NCI-H82 (cell line): ENCODE measurements at regions not wholly inside any gene's neighbourhood (a gene's known extent, or its start where the extent isn't known, plus 50 kb on each side); places are given as distances from the start of the nearest gene placed in this dataset.
"Not testable (repeated sequence)": the region's sequence is repeated elsewhere in the genome, so short reads cannot be mapped to it uniquely, and the experiment has no call there.

Source experiments
- DNase-seq: peaks from one replicate; lab custom pipeline; 2025; lab: John Stamatoyannopoulos, UW

DNA sequence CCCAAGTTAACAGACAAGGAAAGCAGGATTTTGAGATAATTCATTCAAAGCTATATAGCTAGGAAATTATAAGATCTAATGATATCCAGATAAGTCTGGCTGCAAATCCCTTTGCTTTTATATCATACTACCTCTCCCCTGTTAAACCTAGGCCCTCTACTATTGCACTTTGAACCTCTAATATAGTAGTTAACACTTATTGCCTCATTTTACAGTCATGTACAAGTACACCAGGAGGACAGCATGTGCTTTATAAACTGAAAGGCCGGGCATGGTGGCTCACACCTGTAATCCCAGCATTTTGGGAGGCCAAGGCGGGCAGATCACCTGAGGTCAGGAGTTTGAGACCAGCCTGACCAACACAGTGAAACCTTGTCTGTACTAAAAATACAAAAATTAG is 234.4 kb upstream of the EDNRA start:
- not testable (repeated sequence) for DNase-seq

DNA sequence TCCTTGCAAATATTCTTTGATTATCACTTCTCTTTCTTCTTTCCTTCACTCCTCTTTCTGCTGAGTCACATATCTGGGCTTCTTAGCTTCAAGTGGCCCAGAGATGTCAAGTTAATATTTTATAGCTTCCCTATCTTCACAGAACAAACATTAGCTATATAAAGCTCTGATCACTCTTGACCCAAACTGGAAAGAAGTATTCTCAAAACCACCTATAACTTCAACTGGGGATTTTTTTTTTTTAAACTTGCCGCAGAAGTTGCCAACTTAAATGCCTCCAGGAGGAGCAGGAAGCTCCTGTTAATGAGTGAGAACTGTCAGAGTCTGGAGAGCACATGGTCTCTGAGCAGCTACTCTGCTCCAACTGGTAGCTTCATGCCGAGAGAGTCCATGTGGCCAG is 233.3 kb upstream of the EDNRA start:
- DNase-seq: no peak

DNA sequence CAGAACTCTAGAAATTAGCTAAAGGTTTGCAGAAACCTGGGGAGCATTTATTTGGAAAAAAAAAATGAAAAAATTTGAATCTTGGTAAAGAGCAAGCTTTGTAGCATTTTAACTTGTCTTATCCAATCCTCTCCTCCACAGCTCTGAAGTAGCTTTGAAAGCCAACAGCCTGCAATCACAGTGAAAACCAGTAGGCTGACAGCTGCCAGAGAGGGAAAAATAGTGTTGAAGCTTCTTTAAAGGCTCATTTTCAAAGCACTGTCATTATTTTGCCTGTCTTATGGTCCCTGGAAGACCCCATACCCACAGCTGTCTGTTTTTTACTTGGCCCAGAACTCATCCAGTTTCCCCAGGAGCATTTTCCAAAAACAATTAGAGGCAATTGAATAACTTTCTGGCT is 230.8 kb upstream of the EDNRA start:
- no peak for DNase-seq

DNA sequence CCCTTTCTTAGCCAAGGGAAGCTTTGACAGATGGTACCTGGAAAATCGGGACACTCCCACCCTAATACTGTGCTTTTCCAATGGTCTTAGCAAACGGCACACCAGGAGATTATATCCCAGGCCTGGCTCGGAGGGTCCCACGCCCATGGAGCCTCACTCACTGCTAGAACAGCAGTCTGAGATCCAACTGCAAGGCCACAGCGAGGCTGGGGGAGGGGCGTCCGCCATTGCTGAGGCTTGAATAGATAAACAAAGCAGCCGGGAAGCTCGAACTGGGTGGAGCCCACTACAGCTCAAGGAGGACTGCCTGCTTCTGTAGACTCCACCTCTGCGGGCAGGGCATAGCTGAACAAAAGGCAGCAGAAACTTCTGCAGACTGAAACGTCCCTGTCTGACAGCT is 225.6 kb upstream of the EDNRA start:
- not testable (repeated sequence) for DNase-seq

DNA sequence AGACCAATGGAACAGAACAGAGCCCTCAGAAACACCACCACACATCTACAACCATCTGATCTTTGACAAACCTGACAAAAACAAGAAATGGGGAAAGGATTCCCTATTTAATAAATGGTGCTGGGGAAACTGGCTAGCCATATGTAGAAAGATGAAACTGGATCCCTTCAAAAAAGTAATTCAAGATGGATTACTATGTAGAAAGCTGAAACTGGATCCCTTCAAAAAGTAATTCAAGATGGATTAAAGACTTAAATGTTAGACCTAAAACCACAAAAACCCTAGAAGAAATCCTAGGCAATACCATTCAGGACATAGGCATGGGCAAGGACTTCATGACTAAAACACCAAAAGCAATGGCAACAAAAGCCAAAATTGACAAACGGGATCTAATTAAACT is 221.6 kb upstream of the EDNRA start:
- not testable (repeated sequence) for DNase-seq

DNA sequence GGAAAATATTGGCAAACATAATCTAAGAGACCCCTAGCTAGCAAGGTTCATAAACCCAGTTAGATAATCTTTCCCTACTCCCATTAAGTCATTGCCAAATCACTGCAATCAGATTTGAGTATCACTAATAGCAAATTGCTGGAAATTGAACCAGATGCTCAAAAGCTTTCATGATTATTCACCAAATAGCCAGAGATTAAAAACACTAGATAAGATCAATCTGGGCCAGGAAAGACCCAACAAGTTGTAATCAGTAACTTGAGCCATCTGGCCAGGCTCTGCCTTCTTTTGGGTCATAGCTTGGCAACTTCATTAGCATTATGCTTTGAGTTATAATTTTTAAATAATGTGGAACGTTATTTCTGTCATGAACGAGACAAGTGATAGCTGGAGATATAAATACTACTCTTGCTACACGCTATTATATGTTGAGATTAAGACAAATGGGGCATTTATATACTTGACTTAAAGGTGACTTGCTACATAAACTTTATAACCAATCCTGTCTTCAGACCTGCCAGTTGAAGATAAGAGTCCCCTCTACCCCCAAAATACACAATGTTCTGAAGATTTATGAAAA is 196.6 kb upstream of the EDNRA start:
- no peak for DNase-seq

DNA sequence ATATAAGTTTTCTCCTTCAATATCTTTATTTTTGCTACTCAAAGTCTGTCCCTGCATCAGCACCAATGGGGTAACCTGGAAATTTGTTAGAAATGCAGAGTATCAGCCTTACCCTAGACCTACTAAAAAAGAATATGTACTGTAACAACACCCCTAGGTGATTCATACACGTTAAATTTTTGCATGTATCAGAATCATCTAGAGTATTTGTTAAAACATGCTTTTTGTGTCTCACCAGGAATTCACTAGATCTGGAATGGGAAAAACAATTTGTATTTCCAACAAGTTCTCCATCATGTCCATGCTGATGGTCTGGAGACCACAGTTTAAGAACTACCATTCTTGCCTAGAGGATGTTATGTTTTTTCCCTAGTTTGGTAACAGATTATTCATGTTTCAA is 196.0 kb upstream of the EDNRA start:
- no peak for DNase-seq

DNA sequence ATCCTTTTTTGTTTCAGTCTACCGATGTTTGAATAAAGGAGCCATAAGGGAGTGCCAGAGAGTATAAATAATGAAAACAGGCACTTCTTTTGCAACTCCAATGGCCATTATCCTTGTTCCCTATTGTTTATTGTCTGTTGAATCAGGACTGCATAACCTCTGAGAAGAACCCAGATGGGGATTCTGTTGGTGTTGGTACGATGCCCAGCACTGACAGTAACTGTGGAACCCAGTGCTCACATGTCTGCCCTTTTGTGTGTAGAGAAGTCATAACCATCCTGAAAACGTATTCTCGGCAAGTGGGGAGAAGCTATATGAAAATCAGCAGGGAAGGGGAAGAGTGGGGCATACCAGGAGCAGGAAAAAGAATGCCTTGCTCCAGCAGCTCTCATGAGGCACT is 195.1 kb upstream of the EDNRA start:
- no peak for DNase-seq

DNA sequence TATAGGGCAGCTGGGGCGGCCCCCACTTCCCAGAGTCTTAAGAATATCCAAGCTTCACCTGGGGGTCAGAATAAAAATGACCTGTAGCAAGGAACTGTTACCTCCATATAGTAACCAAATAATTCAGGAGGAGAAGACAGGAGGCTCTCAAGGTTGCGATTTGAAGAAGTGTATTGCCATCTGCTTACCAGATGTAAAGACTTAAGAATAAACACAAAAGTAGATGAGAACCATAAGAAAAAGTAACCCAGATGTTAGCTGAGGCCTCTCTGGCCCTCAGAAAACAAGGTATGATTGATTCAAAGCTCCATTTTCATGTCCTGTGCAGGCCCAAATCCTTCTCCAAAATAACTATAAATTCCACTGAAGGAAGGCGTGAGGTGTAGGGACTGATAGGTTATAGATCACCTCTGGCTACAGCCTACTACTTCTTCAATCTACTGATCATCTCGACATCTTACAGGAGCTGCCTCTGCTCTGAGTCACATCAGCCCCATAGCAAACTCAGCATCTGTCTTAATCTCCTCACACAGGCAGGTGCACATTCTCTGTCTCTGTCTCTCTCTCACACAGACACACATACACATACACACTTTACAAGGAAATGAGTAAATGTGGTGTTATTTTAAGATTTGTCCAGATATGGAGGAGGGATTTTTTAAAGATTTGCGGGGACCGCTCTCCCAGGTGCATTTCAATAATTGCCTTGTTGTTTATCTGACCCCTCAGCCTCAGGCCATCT is 193.9 kb upstream of the EDNRA start:
- DNase-seq: no peak

DNA sequence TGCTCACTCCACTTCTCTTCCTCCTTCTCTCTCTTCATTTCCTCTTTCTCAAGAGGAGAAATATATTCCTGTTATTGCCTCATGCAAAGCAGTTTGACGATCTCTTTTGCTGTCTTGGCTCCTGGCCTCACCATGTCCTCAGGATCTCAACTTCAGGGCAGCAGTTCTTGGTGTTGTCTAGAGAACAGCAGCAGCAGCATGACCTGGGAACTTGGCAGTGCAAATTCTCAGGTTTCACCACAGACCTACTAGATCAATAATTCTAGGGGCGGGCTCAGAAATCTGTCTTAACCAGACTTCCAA is 193.4 kb upstream of the EDNRA start:
- no peak for DNase-seq

DNA sequence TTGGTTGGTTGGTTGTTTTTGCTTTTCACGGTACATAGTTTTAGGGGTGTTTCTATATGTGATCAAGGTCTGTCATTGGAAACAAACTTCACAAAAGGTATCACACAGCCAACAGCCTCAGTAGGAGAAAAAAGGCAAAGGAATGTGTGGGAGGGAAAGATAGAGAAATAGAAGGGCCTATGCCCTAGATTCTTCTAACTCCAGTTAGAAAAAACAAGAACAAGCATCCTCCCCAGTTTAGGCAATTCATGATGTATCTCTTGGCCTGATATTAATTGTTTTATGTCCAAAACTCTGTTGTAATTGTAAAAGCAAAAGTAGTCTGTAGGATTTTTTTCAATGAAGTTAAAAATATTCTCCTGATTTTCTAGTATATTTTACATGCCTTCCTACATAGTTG is 192.4 kb upstream of the EDNRA start:
- DNase-seq: no peak

DNA sequence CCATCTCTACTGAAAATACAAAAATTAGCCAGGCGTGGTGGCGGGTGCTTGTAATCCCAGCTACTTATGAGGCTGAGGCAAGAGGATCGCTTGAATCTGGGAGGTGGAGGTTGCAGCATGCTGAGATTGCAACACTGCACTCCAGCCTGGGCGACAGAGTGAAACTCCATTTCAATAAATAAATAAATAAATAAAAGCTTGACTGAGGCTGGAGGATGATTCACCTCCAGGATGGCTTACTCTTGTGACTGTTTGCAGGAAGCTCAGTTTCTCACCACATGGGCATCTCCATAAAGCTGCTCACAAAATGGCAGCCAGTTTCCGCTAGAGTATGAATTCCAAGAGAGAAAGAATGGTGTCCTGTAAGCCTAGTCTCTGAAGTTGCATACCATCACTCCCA is 191.7 kb upstream of the EDNRA start:
- DNase-seq: no peak

DNA sequence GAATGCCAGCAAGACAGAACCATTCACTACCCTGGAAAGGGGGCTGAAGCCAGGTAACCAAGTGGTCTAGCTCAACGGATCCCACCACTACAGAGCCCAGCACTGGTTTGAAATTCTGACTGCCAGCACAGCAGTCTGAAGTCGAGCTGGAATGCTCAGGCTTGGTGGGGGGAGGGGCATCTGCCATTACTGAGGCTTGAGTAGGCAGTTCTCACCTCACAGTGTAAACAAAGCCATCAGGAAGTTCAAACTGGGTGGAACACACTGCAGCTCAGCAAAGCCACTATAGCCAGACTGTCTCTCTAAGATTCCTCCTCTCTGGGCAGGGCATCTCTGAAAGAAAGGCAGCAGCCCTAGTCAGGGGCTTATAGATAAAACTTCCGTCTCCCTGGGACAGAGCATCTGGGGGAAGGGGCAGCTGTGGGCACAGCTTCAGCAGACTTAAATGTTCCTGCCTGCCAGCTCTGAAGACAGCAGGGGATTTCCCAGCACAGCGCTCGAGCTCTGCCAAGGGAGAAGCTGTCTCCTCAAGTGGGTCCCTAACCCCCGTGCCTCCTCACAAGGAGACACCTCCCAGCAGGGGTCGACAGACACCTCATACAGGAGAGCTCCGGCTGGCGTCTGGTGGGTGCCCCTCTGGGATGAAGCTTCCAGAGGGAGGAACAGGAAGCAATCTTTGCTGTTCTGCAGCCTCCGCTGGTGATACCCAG is 188.1 kb upstream of the EDNRA start:
- not testable (repeated sequence) for DNase-seq

DNA sequence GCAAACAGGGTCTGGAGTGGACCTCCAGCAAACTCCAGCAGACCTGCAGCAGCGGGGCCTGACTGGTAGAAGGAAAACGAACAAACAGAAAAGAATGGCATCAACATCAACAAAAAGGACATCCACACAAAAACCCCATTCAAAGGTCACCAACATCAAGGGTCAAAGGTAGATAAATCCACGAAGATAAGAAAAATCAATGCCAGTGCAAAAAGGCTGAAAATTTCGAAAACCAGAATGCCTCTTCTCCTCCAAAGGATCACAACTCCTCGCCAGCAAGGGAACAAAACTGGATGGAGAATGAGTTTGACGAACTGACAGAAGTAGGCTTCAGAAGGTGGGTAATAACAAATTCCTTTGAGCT is 187.6 kb upstream of the EDNRA start:
- DNase-seq: not testable (repeated sequence)

DNA sequence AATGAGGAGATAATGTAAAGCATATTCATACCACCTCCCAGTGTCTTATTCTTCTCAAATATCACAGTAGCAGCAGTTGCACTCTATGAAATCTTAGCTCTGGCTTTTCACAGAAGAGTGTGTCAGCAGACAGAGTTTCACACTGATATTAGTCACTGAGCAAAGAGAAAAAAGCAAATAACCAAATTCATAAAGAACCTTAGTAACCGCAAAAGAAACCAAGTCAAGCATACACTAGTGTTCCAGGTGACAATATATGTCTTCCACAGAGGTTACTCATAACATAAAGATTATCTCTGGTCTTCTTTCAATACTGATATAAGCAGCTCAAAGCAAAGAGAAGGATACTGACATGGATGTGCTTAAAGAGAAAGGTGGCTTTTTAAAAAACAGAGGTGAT is 181.7 kb upstream of the EDNRA start:
- no peak for DNase-seq

DNA sequence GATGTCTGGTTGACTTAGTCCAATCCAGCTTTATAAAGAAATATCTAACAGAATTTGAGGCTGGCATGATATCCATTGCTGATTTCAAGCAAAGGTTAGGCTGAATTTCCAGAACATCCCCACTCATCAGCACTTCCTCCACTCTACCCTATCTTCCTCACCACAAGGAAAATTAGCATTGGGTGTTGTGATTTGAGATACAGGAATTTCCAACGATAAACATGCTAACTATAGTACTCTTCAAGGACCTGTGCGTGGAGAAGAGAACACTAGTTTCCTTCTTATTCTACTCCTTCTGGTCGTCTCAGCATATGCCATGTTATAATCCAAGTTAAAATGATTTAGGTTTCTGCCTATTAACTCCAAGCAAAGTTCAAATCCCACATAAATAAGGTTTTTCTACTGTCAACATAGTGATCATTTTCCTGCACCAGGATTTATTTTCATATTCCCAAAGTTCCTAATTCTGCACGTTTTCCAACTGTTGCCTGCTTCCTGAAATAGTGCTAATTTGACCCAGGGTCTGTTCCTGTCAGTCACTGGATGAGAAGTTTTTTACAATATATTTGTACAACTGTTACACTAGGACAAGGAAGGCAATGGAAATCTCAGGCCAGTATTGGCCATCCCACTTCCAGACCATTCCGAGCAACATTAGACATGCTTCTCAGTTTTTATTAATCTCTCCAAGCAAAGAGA is 177.6 kb upstream of the EDNRA start:
- no peak for DNase-seq

DNA sequence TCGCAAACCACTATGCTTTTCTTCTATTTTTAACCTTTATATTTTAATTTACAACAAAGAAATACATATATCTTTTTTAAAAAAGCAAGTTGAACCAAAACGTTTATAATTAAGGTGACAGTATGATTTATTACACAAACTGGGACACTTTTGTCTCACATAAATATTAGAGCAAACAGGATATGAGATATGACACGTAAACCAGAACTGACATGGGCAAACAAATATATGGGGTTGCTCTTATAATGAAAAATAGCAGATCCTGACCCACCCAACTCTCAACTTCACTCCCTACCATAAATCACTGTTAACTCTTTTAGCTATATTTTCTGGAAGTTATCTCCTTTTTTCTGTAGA is 177.0 kb upstream of the EDNRA start:
- no peak for DNase-seq

DNA sequence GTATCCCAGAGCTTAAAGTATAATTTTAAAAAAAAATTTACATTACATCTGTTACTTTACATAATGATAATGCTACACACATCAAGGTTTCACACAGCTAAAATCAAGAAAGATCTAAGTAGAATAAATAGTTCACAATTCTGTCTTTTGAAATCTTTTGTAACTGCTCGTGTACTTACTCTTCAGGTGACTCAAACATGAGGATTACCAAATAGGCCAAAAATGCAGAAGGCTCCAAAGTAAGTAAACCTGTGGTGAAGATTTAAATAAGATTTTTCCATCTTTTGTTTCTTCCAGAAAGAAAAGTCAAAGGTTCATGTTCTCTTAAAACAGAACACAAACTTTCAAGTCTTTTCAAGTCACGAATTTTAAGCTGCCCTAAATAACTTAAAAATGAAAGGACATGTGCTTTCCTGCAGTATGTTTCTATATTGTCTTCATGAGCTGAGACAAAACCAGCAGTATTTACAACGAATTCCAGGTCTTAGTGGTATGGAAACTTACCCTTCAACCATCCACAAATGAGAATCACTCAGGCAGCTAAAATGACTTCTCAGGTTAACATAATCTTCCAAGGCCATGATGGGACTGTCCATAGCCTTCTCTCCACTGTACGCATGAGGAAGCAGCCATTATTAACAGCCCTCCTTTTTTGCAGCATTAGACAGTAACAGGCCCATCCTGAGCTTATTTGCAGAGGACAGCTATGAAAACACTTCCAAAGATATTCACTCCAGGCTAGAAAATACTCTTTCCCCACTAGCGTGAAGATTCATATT is 172.8 kb upstream of the EDNRA start:
- DNase-seq: no peak

DNA sequence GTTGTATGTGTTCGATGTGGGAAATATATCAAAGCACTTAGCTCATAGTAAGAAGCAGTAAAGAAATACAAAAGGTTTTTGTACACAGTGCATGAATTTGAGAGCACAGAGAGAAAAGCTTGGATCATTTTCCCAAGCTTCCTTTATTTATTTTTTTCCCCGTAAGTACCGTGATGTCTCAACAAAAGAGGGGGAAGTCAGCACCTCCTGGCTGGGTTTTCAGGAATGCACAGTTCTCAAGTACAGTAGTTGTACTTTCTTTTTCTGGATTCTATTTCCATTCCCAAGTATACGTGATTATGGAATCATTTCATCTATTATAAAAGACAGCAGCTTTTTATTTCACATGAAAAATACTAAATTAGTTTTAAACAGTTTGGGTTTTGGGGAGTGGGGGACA is 171.5 kb upstream of the EDNRA start:
- no peak for DNase-seq

DNA sequence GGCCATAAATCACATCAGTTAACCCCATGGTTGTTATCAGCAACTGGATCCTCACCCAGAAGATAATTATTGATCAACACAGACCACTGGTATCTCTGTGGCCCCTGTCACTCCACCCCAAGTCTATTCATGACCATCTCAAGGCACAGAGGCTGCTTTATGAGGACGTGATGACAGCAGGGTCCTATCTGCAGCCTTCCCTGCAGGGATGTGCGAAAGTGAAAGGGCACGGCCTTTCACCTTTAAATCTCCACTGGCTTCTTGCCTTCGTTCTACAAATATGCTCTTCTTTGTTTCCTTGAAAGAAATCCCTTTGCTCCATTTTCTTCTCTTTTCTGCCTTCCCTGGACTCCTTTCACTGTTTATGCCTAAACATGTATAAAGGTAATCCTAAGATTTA is 170.6 kb upstream of the EDNRA start:
- DNase-seq: no peak

DNA sequence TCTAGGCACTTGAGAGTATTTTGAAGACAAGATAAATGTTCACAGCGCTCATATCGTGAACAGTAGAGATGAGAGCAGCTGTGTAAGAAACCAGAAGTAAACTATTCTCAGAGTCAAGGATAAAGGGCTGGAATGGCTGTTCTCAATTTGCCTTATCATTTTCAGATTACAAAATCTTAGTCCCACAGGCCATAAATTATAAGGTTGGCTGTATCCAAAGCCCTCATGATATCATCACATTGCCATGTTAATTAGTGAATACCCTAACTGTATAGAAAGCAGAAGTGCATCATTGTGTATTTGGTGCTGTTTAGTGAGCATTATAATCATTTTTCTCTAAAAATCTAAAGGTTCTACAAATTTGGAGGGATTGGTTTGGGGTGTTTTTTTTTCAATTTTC is 168.9 kb upstream of the EDNRA start:
- DNase-seq: no peak

DNA sequence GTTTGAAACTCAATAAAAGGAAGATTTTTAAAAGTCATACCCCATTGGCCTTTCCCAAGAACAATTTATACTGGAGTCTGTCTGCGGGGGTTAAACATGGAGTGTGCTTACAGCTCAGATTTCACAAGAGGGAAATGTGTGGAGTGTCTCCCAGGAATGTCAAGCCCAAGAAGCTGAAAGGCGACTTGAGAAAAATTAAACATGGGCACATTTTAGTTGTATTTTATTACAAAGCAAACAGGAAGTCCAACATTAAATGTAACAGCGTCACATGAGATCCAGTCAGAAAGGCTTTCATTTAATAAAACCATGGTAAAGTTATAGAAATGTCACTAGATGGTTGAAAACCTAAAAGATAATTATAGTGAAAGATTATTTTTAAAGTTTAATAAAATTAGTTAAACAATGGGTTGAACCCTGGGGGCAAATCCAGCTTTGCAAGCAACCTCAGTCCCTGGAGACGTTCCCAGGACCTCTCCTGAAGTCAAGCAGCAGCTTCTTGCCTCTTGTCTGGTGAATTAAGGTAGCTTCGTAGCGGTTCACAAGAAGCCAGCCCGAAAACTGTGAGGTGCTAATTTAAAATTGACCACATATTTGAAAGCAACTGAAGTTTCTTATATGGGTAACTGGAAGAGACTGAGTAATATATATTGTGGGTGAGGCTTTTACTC is 168.4 kb upstream of the EDNRA start:
- DNase-seq: no peak
